GM18508 (cell line): ENCODE measurements at regions not wholly inside any gene's neighbourhood (a gene's known extent, or its start where the extent isn't known, plus 50 kb on each side); places are given as distances from the start of the nearest gene placed in this dataset.

Experiments
- ATAC-seq: cut with Tn5 transposase; IDR thresholded peaks from one replicate; pipeline ENCODE4 v1.9.1; 2021; ENCODE audit warnings: moderate number of reproducible peaks; ENCODE audit not compliant: insufficient read depth, unreplicated experiment

DNA sequence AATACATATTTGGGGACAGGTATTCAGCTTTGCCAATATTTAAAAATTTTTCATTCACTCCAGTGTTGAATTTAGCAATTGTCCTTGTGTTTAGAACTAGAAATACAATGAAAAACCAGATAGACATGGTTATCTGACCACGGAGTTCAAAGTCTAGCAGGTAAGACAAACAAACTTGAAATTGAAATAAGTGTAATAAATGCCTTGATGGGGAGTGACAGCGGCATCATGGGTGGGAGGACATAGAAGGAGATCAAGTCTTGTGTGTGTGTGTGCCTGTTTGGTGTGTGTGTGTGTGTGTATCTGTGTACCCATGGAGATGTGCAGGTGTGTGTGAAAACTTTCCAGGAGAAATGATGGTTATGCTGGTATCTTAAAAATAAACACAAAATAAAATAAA is 750.0 kb upstream of the CITED2 start:
- ATAC-seq, result no peak

- no peak for ATAC-seq
Observed at GRCh38 chr6:140108167-140108566, 733.7 kb upstream of the CITED2 start.

- no peak for ATAC-seq
Observed at GRCh38 chr6:140107216-140107615, 732.8 kb upstream of the CITED2 start.

DNA sequence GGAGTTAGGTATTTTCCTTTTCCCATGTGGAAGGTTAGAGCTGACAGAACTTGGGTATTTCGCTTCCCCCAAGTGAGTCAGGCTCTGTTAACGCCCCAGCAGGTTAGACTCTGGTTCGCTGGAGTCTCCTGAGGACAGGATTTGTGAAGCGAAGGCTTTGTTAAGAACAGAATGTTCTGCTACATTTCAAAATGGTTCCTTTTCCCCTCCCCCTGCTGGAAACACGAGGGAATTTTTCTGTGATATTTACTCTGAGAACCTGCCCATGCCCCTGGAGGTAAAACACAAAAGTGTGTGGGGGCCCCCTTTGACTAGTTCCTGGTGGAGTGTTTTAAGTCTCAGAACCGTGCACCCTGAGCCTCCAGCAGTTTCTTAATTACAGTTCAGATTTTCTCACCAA is 731.4 kb upstream of the CITED2 start:
- ATAC-seq, result no peak

GRCh38 chr6:140105241-140105640 is 730.8 kb upstream of the CITED2 start:
- no peak for ATAC-seq

DNA sequence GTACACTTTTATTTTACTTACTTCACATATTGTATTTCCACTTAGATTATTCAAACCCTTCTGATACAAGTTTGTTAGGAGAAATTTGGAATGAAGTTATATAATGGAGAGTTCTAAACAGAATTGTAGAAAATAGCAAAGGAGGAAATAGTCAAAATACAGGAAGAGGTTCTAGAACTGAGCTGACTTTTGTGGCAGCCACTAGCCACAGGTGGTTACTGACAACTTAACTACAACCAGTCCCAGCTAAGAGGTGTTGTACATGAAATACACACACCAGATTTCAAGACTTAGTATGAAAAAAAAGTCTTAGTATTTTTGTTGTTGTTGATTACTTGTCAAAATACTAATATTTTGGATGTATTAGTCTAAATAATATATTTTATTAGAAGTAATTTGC is 727.4 kb upstream of the CITED2 start:
- ATAC-seq, result no peak

DNA sequence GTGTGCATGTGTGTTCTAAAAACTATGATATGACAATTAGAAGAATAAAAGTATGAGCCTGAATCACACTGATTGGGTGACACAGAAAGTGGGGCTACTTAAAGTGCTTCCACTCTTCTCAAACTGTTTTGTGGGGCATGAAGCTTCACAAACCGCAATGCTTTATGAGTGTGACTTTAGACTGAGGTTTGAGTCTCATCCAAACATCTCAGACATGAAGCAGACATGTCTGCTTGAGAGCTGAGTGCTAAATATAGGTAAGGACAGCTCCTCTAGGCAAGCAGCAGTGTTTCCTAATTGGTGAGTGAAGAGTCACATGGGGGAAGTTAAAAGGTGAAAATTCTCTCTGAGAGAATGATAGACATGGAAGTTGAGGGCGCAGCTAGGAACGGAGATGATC is 726.9 kb upstream of the CITED2 start:
- ATAC-seq, result no peak

- no peak for ATAC-seq
Observed at GRCh38 chr6:140095532-140095931, 721.1 kb upstream of the CITED2 start.

DNA sequence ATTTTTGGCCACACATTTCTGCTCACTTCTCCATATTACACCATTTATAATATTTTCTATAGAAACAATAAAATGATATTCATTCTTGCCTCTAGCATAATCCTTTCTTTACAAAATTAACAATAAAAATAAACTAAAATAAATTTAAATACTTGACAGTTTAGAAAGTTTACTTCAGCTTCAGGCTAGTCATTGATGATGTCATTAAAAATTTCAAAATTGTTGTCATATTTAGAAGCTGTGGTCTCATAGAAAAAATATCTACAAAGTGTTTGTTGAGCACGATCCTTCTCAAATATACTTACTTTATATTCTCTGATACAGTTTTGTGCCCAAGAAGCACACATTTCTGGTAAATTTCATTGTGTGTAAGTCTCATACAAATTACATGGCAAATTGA is 717.4 kb upstream of the CITED2 start:
- ATAC-seq, result no peak

GRCh38 chr6:140090871-140091270 is 716.4 kb upstream of the CITED2 start:
- no peak for ATAC-seq

DNA sequence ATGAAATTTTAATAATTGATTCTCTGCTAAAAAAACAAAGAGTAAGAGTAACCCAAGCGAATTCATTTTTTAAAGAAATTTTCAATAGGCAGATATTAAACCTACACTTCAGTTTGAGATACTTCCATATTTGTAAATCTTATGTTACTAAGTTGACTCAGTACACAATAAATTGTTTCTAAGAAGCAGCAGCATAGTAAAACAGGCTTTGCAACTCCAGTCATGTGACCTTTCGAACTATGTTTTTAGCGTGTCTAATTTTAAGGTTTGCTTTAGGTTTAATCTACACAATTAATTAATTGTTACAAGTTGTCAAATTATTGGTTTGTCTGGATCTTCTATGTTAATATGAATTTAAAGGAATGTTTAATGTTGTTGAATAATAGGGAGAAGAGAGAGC is 708.9 kb upstream of the CITED2 start:
- ATAC-seq, result no peak

DNA sequence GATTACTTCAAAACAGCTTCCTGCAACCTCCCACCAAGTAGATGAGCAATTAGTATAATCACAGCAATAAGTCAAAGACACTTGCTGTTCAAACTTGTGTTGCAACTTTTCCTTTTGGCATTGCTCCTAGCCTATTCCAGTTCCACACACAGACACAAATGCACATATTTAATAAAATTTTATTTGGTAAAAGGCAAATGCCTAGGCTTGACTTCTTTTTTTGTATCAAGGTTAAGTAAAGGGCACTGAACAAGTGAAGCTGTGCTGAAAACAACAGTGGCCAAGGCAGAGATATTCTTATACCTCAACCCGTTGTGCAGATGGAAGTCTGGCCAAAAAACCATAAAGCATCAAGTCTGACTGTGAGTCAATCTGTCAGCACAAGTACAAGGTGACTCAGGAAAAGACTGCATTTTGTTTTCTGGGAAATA is 708.4 kb upstream of the CITED2 start:
- no peak for ATAC-seq

DNA sequence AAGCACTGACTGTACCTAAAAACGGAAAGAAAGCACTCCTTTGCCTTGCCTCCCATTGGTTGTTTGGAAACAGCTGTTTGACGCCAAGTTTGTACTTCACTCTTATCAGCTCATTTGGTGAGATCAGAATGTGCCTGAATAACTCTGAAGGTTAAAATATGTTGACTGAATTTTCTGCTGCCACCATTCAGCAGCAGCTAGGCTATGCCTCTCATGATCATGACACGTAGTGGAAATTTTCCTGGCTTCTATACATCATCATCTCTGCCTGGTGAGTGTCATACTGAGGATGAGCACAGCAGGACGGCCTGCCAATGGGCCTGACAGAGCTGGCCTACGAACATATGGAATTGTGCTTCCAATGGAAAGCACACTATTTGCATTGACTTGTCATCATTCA is 704.9 kb upstream of the CITED2 start:
- ATAC-seq, result no peak

DNA sequence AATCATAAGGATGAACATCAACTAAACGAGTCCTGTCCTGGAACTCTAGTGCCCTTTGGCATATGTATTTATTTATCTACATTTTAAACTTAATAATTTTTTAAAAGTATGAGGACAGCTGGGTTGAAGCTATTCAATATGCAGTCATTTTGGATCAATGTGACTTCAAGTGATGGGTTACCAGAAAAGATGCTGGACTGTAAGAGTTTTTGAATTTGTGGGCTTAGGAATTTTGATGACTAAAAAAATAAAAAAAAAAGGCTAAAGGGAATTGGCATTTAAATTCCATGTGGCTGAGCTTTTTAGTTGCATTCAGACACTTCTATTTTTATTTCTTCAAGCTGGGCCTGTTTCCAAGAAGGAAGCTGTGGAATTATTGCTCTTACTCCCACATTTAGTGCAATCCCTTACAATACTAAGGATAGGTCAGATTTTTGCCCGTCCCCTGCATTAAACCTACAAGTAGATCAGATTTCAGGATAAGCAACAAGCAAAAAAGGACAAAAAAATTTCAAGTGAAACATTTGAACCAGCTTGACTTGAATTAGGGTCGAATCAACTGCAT is 704.2 kb upstream of the CITED2 start:
- no peak for ATAC-seq

- ATAC-seq, result no peak
Observed at GRCh38 chr6:140077827-140078560, 703.5 kb upstream of the CITED2 start.

DNA sequence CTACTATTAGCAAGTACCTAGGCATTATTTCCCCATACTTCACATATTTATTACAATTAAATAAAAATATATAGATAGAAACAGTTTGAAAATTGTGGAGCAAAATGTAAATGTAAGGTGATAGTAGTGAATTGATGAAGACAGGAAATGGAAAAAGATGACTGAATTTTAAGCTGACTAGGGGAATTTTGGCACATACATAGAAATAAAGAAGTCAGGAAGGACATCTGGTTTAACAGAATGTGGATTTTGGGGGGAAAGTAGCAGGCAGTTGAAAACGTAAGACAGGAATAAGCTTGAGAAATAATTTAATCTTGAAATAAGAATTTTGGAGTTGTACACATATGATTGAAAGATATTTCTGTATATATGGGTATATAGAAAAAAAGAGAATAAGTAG is 701.7 kb upstream of the CITED2 start:
- ATAC-seq, result no peak

GRCh38 chr6:140073456-140073855 is 699.0 kb upstream of the CITED2 start:
- no peak for ATAC-seq

- no peak for ATAC-seq
Observed at GRCh38 chr6:140071601-140072062, 697.2 kb upstream of the CITED2 start.

DNA sequence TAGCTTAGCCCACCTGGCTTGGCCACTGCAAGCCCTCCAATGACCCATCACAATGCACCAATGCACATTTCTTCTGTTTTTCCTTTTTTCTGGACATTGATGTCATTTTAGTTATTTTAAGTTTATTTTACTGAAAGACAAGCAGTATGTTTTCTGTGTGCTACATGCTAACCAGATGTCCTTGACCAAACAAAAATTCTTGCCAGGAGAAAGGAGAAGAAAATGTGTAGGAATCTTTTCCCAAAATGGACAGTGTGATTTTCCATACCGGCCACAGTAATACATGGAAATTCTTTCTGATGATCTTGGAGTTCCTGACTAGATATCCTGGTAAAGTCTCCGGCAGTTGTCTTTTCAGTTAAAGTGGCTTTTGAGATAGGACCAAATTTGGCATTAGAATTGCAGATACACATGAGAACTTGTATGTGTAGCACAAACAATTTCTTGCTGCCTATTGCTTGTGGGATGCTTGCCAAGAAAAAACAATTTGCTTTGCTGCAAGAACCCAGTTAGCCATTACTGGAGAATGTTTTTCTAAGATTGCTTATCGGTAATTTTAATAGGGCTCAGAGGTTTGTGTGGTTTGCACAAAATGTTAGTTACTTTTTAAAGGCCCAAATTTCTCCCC is 696.5 kb upstream of the CITED2 start:
- no peak for ATAC-seq

- no peak for ATAC-seq
Observed at GRCh38 chr6:140069576-140069975, 695.1 kb upstream of the CITED2 start.

- ATAC-seq, result no peak
Observed at GRCh38 chr6:140068801-140069200, 694.4 kb upstream of the CITED2 start.

- no peak for ATAC-seq
Observed at GRCh38 chr6:140064366-140064765, 689.9 kb upstream of the CITED2 start.
